ENCODE measurements at regions not wholly inside any gene's neighbourhood (a gene's known extent, or its start where the extent isn't known, plus 50 kb on each side); places are given as distances from the start of the nearest gene placed in this dataset.

GRCh38 chr15:87707566-87708130, 548.9 kb downstream of the NTRK3 start:
- TF ChIP-seq, protein P1, sequence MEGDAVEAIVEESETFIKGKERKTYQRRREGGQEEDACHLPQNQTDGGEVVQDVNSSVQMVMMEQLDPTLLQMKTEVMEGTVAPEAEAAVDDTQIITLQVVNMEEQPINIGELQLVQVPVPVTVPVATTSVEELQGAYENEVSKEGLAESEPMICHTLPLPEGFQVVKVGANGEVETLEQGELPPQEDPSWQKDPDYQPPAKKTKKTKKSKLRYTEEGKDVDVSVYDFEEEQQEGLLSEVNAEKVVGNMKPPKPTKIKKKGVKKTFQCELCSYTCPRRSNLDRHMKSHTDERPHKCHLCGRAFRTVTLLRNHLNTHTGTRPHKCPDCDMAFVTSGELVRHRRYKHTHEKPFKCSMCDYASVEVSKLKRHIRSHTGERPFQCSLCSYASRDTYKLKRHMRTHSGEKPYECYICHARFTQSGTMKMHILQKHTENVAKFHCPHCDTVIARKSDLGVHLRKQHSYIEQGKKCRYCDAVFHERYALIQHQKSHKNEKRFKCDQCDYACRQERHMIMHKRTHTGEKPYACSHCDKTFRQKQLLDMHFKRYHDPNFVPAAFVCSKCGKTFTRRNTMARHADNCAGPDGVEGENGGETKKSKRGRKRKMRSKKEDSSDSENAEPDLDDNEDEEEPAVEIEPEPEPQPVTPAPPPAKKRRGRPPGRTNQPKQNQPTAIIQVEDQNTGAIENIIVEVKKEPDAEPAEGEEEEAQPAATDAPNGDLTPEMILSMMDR (IDR thresholded peaks at IDR 0.05; ENCODE audit: low read depth, low read length): no peak
- TF ChIP-seq EZH2phosphoT487 (IDR thresholded peaks at IDR 0.05; ENCODE audit: low read depth): no peak
